ENCODE measurements at regions not wholly inside any gene's neighbourhood (a gene's known extent, or its start where the extent isn't known, plus 50 kb on each side); places are given as distances from the start of the nearest gene placed in this dataset.

DNA sequence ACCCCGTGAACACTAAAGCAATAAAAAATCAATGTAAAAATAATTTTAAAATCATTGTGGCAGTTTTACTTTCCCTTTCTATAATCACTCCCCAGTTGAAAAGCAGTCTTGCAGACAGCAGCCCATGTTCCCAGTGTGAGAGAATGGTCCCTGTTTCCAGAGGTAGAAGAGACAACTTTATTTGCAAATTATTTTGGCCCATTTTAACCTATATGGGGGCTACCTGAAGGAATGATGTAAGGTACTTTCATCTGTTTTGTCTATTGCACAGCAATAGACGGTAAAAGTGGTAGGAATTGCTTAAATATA is 559.8 kb downstream of the ZWINT start:
- TF ChIP-seq, protein P1, sequence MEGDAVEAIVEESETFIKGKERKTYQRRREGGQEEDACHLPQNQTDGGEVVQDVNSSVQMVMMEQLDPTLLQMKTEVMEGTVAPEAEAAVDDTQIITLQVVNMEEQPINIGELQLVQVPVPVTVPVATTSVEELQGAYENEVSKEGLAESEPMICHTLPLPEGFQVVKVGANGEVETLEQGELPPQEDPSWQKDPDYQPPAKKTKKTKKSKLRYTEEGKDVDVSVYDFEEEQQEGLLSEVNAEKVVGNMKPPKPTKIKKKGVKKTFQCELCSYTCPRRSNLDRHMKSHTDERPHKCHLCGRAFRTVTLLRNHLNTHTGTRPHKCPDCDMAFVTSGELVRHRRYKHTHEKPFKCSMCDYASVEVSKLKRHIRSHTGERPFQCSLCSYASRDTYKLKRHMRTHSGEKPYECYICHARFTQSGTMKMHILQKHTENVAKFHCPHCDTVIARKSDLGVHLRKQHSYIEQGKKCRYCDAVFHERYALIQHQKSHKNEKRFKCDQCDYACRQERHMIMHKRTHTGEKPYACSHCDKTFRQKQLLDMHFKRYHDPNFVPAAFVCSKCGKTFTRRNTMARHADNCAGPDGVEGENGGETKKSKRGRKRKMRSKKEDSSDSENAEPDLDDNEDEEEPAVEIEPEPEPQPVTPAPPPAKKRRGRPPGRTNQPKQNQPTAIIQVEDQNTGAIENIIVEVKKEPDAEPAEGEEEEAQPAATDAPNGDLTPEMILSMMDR (IDR thresholded peaks at IDR 0.05; ENCODE audit: control extremely low read depth in 1 of 3, insufficient read depth in 1 of 3, low read depth in 1 of 3, low read length in 3 of 3): no peak
- no peak for TF ChIP-seq POLR2AphosphoS5 (IDR thresholded peaks at IDR 0.05; ENCODE audit: low read depth, low read length)
- TF ChIP-seq EZH2 (IDR thresholded peaks at IDR 0.05; ENCODE audit: low read depth, low read length, severe bottlenecking): no peak
- TF ChIP-seq BRCA1 (IDR thresholded peaks at IDR 0.05; ENCODE audit: low read depth, low read length): no peak
- TF ChIP-seq GTF2F1 (IDR thresholded peaks at IDR 0.05; ENCODE audit: borderline replicate concordance, low read depth, low read length): no peak
- no peak for TF ChIP-seq EP300 (IDR thresholded peaks at IDR 0.05; ENCODE audit: borderline replicate concordance in 1 of 2, low read depth in 2 of 2, low read length in 2 of 2)
- no peak for TF ChIP-seq MAX (IDR thresholded peaks at IDR 0.05)
- no peak for TF ChIP-seq CHD2 (IDR thresholded peaks at IDR 0.05; ENCODE audit: low read length)
- TF ChIP-seq TEAD4 (IDR thresholded peaks at IDR 0.05; ENCODE audit: low read depth, low read length): no peak
- no peak for TF ChIP-seq KDM1A (IDR thresholded peaks at IDR 0.05; ENCODE audit: borderline replicate concordance, low read length)
- TF ChIP-seq TAF1 (IDR thresholded peaks at IDR 0.05; ENCODE audit: low read depth, low read length): no peak
- TF ChIP-seq, protein P2, sequence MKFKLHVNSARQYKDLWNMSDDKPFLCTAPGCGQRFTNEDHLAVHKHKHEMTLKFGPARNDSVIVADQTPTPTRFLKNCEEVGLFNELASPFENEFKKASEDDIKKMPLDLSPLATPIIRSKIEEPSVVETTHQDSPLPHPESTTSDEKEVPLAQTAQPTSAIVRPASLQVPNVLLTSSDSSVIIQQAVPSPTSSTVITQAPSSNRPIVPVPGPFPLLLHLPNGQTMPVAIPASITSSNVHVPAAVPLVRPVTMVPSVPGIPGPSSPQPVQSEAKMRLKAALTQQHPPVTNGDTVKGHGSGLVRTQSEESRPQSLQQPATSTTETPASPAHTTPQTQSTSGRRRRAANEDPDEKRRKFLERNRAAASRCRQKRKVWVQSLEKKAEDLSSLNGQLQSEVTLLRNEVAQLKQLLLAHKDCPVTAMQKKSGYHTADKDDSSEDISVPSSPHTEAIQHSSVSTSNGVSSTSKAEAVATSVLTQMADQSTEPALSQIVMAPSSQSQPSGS (IDR thresholded peaks at IDR 0.05; ENCODE audit: low read length): no peak

All from H1 (cell line).